Stimulated activated CD4-positive, alpha-beta T cell treated with anti-CD3 and anti-CD28 coated beads, Interleukin-15, amount 100 ng/mL, for 48 hours (primary cell): ENCODE measurements at regions not wholly inside any gene's neighbourhood (a gene's known extent, or its start where the extent isn't known, plus 50 kb on each side); places are given as distances from the start of the nearest gene placed in this dataset.
"Not testable (repeated sequence)": the region's sequence is repeated elsewhere in the genome, so short reads cannot be mapped to it uniquely, and the experiment has no call there.

ENCODE experiments used
- DNase-seq, 2 donors: peaks; one replicate each; pipeline ENCODE4 v3.0.0-alpha.2; 2020; ENCODE audit warnings: low read depth in 2 of 2

GRCh38 chr5:17819783-17820182 is 185.5 kb downstream of the TAF11L14 start:
- no peak for DNase-seq

GRCh38 chr5:17828681-17829080 is 194.4 kb downstream of the TAF11L14 start:
- no peak for DNase-seq

DNA sequence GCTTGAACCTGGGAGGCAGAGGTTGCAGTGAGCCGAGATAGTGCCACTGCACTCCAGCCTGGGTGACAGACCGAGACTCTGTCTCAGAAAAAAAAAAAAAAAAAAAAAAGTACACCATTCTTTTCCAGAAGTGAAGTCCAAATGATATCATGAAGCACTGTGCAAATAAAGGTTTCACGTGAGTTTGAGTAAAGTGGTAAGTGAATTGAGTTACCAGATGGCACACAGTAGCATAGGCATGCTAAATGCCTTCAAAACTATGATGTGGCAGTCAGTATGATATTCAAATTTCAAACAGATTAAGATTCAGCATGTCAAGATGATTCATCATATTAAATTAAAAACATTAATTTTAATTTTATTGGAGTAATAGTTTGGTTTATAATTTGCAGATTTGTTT is 195.2 kb downstream of the TAF11L14 start:
- no peak for DNase-seq

DNA sequence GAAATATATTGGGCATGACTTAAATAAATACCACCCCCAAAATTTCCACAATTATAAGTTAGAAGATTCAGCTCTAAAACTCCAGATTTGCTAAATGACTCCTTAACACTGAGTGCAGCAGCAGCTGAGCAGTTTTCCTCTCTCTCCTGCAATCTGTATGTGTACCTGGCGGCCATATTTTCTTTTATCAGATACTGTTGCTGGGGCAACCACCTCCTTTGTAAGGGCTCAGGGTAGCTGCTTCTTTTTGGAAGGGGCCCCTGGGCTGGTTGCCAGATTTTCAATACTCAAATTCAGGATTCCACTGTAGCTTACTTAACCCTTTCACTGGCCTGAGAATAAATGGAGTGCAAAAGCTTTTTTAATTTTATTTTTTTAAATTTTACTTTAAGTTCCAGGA is 197.0 kb downstream of the TAF11L14 start:
- no peak for DNase-seq

DNA sequence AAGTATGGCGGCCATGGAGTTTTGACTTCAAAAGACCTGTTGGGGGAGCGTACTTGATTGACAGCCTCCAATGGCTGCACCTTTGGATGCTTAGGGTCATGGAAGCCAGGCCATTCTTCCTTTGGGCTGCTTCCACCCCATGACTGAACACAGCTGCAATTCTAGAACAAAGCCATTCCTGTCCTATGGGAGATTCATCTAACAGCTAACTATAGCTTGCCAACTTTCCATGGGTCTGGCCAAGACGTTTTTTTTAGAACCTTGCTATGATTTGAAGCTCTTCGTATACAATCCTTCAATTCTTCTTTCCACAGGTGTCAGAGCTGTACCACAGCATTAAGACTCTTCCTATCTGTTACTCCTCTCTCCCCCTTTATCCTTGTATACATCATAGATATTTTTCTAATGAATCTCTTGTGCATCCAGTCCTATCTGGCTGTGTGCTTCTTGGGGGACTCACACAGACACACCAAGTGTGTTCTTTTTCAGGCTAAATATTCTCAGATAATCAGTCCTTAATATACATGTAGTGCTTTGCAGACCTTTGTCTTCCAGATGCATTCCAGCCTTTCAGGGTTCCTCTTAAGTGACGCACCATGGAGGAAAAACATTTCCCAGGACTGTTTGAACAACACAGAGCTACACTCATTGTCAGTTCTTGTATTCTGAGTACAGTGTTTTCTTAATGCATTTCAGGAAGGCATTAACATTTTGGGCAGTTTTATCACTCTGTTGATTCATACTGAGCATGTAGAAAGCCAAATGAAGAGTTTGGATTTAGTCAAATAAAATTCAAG is 198.9 kb downstream of the TAF11L14 start:
- no peak for DNase-seq

GRCh38 chr5:17837757-17838156 is 203.5 kb downstream of the TAF11L14 start:
- no peak for DNase-seq

DNA sequence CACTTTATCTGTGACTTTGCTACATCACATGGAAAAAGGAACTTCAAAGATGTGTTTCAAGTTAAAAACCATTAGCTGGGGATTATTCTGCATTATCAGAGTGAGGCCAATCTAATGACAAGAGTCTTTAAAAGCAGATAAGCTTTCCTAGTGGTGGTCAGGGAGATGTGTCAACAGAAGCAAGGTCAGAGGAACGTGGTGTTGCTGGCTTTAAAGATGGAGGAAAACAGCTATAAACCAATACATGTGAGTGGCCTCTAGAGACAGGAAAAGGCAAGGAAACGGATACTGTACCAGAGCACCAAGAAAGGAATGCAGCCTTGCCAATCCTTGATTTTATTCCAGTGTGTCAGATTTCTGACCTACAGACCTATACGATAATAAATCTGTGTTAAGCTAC is 204.2 kb downstream of the TAF11L14 start:
- no peak for DNase-seq

- no peak for DNase-seq
Measured at GRCh38 chr5:17839848-17840247, 205.6 kb downstream of the TAF11L14 start.

DNA sequence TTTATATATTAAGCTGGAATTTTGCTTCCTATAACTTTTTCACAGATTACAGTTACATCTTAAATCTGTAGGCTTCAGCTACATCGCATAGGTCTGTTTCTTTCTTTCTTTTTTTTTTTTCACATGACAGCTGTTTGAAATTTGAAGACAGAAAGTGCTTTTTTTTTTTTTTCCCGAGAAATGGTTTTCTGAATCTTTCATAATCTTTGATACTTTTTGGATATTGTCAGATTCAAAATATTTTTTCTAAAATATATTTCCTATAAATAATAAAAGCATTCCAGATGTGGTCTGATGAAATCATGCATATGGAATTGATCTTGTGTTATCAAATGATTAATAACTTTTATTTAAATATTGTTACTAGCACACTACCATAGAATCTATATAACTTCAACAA is 212.2 kb downstream of the TAF11L14 start:
- DNase-seq, result no peak

DNA sequence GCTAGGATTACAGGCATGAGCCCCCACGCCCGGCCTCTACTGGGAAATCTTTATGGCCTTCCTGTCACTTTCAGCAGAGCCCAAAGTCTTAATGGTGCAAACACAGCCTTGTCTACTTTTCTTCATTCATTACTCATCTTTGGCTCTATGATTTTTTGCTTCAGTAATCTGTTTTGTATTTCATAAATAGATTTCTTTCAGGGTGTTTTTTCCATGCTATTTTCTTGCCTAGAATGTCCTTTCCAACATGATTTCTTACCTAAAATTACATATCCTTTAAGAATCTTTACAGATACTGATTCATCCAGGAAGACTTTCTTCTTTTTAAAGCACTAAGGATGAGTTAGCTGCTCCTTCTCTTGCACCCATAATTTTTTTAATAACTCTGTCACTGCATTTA is 213.0 kb downstream of the TAF11L14 start:
- DNase-seq, result no peak

- DNase-seq, result no peak
Measured at GRCh38 chr5:17852111-17852510, 217.9 kb downstream of the TAF11L14 start.

DNA sequence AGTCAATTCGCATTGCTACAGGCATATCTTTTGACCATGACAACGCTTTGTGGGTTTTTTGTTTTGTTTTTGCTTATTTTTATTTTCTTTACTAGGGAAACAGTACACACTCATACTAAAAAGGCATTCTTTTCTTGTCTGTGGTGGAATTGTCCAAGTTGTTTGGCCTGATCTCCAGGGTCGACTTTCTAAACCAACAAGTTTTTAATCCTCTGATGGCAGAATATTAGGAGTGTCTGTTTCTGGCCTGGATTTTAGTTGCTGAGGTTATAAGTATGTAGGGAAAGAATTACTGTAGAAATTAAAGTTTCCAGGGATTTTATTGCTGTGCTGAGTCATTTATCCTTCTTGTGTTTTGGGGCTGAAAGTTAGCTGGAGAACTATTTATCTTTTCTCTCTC is 218.5 kb downstream of the TAF11L14 start:
- DNase-seq, result no peak

DNA sequence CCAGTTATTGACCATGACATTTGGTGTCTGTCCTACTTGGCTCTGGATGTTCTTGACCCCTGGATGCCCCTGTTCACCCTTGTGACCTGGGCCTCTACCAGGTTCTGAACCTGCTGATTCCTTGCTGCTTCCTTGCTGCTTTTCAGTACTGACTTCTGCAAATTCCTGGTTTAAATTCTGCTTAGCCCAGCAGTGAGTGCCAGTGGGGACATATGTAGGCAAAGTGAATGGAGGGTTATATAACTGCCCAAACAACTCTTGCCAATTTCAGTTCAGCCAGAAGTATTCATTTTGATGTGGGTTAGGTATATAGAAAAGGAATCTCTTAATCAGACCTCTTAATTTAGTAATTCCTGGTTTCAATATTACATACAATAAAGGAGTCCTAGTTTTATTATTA is 220.6 kb downstream of the TAF11L14 start:
- no peak for DNase-seq

DNA sequence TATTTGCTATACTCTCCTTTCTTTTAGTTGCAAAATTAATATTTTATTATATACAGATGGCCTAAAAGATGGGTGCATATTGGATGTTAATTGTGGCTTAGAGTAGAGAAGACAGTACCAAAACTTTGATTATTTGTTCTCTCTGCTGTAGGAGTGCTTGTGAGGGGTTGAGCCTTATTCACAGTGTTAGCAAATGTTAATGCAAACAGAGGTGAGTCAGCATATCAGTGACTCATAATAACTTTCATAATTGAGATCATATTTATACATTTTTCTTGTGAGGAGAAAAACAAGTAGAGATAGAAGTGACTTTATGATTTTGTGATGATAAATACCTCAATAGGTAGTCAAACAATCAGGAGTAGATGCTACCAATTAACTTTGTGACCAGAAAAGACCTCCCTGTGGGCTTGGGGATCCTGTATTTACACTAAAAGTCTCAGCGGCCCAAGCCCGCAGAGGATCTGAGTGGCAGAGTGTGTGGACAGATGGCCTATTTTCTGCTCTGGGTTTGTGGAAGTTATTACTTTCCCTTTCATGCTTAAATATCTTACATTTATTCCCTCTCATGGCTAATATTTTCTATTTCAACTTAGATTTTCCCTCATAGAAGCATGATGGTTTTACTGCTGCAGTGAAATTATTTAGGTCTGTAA is 226.5 kb downstream of the TAF11L14 start:
- DNase-seq, result no peak

GRCh38 chr5:17864903-17865302 is 230.6 kb downstream of the TAF11L14 start:
- DNase-seq, result not testable (repeated sequence)

GRCh38 chr5:17865966-17866365 is 231.7 kb downstream of the TAF11L14 start:
- DNase-seq, result not testable (repeated sequence)

- no peak for DNase-seq
Measured at GRCh38 chr5:17872204-17872603, 237.9 kb downstream of the TAF11L14 start.

DNA sequence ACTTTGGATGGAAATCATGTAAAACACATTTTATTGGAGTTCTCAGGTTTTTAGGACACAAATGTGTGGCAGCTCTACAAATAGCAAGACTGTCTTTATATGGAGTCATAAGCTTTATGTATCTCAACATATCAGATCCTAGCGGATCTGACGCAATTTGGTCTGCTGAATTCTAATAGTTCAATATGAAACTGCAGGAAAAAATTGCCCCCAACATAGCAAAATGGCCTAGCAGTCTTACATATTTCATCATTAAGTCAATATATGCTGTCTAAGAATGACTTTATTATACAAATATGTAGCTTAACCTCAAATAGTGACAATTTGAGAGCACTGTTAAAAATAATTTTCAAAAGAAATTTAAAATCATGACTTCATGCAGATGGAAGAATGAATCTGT is 244.3 kb downstream of the TAF11L14 start:
- no peak for DNase-seq

DNA sequence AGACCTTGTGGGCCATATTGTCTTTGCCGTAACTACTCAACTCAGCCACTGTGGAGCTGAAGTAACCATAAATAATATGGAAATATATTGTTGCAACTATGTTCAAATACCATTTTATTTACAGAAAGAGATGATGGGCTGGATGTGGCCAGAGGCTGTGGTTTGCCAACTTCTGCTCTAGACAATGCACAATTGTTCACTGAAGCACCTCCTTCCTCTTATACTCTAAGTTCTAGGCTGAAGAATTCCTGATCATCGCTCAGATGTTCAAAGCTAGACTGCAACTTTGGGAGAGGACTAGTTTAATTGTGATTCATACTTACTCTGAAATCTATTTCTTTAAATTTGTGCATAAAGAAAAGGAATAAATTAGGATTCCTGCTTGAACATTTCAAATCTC is 245.0 kb downstream of the TAF11L14 start:
- DNase-seq, result no peak

- no peak for DNase-seq
Measured at GRCh38 chr5:17880869-17881268, 246.6 kb downstream of the TAF11L14 start.

DNA sequence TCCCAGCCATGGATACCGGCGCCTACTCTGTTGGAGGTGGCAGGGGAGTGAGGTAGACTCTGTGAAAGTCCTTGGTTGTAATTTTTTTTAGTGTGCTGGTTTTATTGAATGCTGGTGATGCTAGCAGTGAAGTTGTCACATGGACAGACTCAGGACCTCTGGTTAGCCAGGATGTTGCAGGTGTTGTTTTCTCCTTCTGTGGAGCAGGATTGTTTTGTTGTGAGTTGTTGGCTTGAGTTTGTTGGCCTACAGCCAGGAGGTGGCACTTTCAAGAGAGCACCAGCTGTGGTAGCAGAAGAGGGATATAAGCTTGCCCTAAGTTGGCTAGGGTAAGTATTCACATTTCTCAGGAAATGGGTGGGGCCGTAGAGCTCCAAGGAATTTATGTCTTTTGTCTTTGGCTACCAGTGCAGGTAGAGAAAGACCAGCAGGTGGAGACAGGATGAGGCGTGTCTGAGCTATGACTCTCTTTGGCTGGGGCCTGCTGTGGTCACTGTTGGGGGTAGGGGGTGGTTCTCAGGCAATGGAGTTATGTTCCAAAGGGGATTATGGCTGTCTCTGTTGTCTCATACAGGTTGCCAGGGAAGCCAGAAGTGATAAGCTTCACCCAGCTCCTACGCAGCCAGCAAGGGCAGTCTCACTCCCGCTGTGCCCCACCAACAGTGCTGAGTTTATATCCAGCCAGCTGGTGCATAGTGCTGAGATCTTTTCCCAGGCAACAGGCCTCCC is 248.7 kb downstream of the TAF11L14 start:
- DNase-seq, result no peak

- no peak for DNase-seq
Measured at GRCh38 chr5:17888155-17888554, 253.9 kb downstream of the TAF11L14 start.

DNA sequence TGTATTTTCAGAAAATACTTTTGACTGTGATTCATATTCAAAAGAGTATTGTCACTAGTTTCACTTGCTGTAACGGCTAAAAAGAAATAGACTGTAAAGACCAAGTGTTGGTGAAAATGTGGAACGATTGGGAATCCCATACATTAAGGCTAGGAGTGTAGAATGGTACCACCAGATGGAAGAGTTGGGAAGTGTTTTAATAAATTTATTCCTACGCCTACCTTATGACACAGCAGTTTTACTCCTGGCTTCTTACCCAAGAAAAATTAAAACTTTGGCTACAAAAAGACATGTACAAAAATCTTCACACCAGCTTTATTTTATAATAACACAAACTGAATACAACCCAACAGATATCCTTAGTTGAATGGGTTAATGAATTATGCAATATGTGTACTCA is 256.2 kb downstream of the TAF11L14 start:
- no peak for DNase-seq
